BJ (cell line): ENCODE measurements at regions not wholly inside any gene's neighbourhood (a gene's known extent, or its start where the extent isn't known, plus 50 kb on each side); places are given as distances from the start of the nearest gene placed in this dataset.

Experiments
- CTCF ChIA-PET: fragments of 350-600 bp; formaldehyde crosslinking; extraction: SDS; loops from one replicate; lab custom pipeline; 2021; ENCODE audit warnings: antibody characterized with exemption, inconsistent platforms; lab: Yijun Ruan, JAX
- POLR2A ChIA-PET: fragments of 300-600 bp; sonication (Branson Sonifier 250); formaldehyde crosslinking; extraction: SDS; loops from one replicate; lab custom pipeline; 2021; ENCODE audit warnings: antibody characterized with exemption; lab: Charles Lee
- DNase-seq: peaks from one replicate; pipeline ENCODE4 v3.0.0-alpha.2; 2011; ENCODE audit warnings: low read depth
- H3K27me3 ChIP-seq: 2 replicates; pipeline ENCODE4 v1.6.0; 2011; ENCODE audit warnings: low read length; ENCODE audit not compliant: control insufficient read depth, insufficient read depth
- H3K36me3 ChIP-seq: 2 replicates; pipeline ENCODE4 v1.5.1; 2011; ENCODE audit warnings: low read length; ENCODE audit not compliant: control insufficient read depth, insufficient read depth
- H3K4me3 ChIP-seq: 2 replicates; pipeline ENCODE4 v1.5.1; 2011; ENCODE audit warnings: low read depth, mild to moderate bottlenecking, control low read depth, low read length
- TF ChIP-seq, protein P1 (sequence below): IDR thresholded peaks from 2 replicates; pipeline ENCODE4 v1.5.1; 2011; ENCODE audit warnings: low read depth, mild to moderate bottlenecking, control low read depth, inconsistent platforms, low read length, moderate library complexity; ENCODE audit not compliant: insufficient read depth

- CTCF ChIA-PET = no interaction called here
- H3K36me3 ChIP-seq = no peaks in the 10 kb centered on the region
- no peaks in the 10 kb centered on the region for H3K27me3 ChIP-seq
- TF ChIP-seq, protein P1, sequence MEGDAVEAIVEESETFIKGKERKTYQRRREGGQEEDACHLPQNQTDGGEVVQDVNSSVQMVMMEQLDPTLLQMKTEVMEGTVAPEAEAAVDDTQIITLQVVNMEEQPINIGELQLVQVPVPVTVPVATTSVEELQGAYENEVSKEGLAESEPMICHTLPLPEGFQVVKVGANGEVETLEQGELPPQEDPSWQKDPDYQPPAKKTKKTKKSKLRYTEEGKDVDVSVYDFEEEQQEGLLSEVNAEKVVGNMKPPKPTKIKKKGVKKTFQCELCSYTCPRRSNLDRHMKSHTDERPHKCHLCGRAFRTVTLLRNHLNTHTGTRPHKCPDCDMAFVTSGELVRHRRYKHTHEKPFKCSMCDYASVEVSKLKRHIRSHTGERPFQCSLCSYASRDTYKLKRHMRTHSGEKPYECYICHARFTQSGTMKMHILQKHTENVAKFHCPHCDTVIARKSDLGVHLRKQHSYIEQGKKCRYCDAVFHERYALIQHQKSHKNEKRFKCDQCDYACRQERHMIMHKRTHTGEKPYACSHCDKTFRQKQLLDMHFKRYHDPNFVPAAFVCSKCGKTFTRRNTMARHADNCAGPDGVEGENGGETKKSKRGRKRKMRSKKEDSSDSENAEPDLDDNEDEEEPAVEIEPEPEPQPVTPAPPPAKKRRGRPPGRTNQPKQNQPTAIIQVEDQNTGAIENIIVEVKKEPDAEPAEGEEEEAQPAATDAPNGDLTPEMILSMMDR = no peak
- no peak for DNase-seq
- H3K4me3 ChIP-seq = no peak overlapping the region
- POLR2A ChIA-PET = no interaction called here
Measured at GRCh38 chr18:6488956-6489355, 74.2 kb upstream of the L3MBTL4 start.

DNA sequence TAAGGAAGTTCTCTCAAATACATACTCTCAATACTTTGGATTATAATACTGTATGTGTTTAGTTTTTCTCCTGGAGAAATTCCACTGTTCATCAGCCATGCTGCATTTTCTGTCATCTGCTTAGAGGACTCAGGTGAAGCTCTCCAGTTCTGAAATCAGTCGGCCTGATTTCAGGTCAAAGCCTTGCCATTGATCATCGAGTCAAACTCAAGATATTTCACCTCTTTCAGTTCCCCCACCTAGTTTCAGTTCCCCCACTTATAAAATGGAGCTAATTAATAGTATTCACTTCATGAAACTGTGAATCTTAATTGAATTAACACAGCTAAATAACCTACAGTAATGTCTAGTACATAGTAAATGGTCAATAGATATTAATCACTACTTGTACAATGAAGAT lies 75.3 kb upstream of the L3MBTL4 start:
- Histone ChIP-seq H3K4me3 (no peak overlapping the region), H3K36me3 (no peaks in the 10 kb centered on the region), H3K27me3 (no peaks in the 10 kb centered on the region)
- TF ChIP-seq, protein P1 = no peak
- ChIA-PET CTCF (interaction anchor here (0.6 kb wide), 1 partner anchor 28 kb away, joined by 3 read pairs; no protein-coding TSS in a partner anchor), POLR2A (no interaction called here)
- DNase-seq = no peak

- Histone ChIP-seq H3K27me3 (no peaks in the 10 kb centered on the region), H3K36me3 (no peaks in the 10 kb centered on the region), H3K4me3 (no peak overlapping the region)
- DNase-seq = no peak
- ChIA-PET POLR2A (no interaction called here), CTCF (interaction anchor here (0.9 to 1.2 kb wide), 2 partner anchors 16 to 29 kb away, joined by 3 read pairs; no protein-coding TSS in a partner anchor)
- TF ChIP-seq, protein P1 = no peak
Measured at GRCh38 chr18:6493194-6493593, 78.5 kb upstream of the L3MBTL4 start.

DNA sequence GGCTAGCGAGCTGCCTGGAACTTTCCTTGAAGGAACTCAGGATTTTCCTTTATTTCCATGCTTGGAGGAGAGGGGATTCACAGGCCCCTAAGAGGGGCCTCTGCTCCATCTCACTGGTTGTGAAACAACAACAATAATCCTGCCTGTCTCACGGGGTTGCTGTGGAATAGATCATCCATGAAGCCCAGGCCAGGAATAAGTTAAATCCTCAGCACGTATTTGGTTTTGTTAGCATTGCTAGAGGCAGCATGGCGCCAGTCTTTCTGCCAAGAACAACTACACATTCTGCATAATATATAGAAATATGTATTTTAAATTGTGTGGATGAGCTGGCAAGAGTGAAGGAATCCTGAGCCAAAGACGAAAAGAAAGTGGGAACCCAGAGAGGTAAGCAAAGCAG lies 80.8 kb upstream of the L3MBTL4 start:
- no peaks in the 10 kb centered on the region for H3K36me3 ChIP-seq
- no peaks in the 10 kb centered on the region for H3K27me3 ChIP-seq
- ChIA-PET CTCF (no interaction called here), POLR2A (no interaction called here)
- no peak overlapping the region for H3K4me3 ChIP-seq
- no peak for DNase-seq
- TF ChIP-seq, protein P1 = no peak

- Histone ChIP-seq H3K4me3 (no peak overlapping the region), H3K36me3 (no peaks in the 10 kb centered on the region), H3K27me3 (no peaks in the 10 kb centered on the region)
- ChIA-PET CTCF (interaction anchor here (0.6 kb wide), 1 partner anchor 487 kb away, joined by 3 read pairs; no protein-coding TSS in a partner anchor), POLR2A (no interaction called here)
- TF ChIP-seq, protein P1 = no peak
- DNase-seq = no peak
Measured at GRCh38 chr18:6497543-6497942, 82.8 kb upstream of the L3MBTL4 start.
